HG02885 (cell line): ENCODE measurements at regions not wholly inside any gene's neighbourhood (a gene's known extent, or its start where the extent isn't known, plus 50 kb on each side); places are given as distances from the start of the nearest gene placed in this dataset.

ENCODE experiments used
- ATAC-seq: cut with Tn5 transposase; IDR thresholded peaks from one replicate; pipeline ENCODE4 v1.9.1; 2021; ENCODE audit warnings: mild to moderate bottlenecking; ENCODE audit not compliant: unreplicated experiment, poor library complexity

DNA sequence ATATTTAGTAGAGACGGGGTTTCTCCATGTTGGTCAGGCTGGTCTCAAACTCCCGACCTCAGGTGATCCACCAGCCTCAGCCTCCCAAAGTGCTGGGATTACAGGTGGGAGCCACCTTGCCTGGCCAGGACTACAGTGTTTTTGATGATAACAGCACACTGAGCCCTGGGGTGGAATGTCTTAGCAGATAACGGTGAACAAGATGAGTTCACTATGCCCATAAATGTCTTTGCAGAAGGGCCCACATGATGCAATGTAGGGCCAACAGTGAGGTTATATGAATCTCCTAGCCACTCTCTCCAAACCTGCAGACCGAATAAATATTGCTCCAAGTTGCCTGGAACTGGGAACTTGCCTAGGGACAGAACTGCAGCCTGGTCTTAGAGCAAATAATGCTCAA, 235.1 kb downstream of the COG6 start:
- ATAC-seq, result no peak

DNA sequence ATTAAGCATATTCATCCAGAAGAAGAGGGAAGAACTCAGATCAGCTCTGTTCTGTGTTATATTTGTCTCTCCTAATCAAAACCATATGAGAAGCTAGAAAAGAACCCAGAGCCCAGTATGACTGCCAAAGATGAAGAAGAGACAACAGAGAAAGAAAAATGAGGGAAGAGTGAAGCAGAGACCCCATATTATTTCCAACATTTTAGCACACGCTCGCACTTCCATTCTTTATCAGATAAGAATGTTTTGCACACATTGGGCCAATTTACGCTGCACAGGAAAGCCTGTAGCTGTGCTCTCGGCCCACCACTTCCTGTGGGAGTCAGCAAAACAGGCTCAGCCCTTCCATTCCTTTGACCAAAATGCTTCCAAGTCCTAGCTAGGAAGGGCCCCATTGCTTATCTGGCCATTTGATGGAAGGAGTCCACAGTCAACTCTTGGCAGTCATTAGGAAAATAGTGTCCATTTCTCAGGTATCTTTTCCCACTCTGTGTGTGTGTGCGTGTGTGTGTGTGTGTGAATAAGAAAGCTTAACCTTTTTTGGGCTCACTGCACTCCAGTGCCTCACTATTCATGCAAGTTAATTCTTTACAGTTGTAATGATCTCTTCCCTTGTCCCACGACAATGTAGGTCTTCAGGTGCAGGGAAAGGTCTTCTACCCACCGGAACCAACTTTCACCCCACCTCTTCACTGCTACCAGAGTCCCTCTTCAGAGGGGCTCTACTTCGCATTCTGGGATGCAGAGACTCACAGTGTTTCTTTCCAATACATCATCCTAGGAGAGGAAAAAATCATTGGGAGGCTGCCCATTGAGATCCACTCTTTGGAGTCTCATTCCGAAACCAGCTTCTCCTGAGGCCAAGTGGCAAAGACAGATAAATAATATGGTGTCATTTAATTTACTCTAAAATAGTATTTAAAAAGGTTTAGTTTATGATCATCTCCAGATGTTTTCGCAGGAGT, 237.5 kb downstream of the COG6 start:
- no peak for ATAC-seq

DNA sequence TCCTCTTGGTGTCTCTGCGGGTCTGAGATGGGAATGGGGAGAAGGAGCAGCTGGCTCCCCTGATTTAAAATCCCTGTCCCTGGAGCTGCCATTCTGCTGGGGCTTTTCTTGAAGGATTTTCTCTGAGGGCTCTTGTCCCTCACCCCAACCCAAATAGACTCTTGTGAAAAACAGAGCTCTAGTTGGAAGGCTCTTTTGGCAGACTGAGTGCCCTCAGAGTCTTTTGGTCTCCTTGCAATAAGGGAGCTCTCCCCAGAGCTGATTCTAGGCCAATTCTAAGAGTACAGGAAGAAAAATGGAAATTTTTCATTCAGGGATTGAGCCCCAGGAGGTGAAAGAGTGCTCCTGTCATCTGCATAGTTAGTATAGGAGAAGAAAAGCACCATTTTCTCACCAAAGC, 238.3 kb downstream of the COG6 start:
- no peak for ATAC-seq

DNA sequence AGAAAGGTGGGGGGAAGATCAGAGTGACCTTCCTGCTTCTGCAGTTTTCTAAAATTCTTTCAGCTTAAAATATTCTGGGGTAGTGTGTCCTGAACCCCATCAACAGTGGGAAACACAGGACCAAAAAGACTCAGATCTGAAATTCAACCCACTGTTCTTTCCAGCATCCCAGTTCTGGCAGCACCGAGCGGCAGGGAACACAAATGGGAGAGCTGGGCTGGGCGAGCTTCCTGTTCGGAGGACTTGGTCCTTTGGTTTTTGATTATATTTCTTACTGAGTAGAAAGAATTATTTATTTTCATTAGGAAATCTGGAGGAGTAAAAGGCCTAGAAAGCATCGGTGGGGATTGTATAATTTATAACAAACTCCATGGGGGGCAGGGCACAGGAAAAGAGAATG, 239.1 kb downstream of the COG6 start:
- ATAC-seq, result no peak

DNA sequence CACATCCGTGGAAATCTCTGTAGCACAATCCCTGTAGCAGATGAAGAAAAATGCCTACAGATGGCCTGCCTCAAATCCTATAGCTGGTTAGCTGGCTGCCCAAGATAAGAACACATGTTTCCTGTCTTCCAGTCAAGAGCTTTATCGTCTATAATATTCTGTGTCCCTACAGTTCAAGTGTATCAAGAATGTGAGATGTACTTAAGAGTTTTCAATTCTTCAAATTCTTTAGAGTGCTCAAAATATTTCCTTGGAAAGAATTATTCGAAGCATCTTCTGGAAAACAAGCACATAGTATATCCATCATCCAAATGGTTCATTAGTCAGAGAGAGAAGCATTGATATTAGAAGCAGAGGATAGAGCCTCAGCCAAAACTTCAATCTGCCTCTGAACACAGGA, 239.8 kb downstream of the COG6 start:
- ATAC-seq, result no peak

DNA sequence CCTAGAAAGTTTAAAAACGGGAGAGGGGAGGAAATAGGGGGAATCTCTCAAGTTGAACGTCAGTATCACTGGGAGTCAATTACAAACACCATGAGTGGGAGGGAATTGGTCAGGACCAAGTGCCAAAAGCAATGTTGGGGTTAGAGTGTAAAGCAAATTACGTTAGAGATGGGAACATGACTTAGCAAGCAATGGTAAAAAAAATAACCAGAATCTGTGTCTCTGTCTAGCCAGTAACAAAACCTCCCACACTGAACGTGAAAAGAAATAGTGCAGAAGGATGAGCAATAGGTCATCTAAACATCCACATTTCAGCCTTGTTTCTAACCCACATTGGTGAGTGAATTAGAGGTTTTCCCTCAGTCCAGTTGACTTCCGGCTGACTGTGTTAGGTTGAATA, 242.2 kb downstream of the COG6 start:
- no peak for ATAC-seq

DNA sequence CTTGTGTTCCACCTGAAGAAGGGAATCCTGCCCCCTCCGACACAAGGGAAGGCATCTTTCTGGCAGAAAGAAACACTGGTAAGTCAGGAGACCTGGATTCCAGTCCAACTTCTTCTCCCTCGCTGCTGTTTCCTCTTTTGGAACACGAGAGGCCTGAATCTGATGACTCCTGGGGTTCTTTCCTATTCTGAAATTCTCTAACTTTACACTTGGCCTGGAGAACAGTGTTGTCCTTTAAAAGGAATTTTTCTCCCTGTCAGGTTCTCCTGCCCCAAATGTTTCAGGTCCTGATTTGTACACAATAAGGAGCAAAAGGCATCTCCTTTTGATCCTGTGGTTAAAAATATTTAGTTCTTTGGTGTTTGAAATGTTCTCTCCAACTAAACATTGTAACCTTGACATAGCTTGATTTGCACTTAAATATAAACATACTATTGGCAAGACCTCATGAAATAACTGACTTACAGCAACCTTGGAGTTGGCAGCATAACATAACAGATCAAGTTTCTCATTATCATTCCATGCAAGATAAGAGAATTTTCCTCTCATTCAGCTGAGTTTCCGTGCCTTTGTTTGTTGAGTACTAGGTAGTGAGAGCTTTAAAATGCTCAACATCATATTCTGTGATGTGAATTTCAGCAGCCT, 244.8 kb downstream of the COG6 start:
- ATAC-seq, result no peak

DNA sequence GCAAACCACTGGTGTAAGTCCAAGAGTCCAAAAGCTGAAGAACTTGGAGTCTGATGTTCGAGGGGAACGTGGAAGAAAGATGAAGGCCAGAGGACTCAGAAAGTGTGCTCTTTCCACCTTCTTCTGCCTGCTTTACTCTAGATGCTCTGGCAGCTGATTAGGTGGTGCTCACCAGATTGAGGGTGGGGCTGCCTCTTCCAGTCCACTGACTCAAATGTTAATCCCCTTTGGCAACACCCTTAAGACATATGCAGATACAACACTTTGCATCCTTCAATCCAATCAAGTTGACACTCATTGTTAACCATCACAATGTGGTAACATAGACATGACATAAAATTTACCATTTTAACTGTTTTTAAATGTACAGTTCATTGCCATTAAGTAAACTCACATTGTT, 249.5 kb downstream of the COG6 start:
- no peak for ATAC-seq

DNA sequence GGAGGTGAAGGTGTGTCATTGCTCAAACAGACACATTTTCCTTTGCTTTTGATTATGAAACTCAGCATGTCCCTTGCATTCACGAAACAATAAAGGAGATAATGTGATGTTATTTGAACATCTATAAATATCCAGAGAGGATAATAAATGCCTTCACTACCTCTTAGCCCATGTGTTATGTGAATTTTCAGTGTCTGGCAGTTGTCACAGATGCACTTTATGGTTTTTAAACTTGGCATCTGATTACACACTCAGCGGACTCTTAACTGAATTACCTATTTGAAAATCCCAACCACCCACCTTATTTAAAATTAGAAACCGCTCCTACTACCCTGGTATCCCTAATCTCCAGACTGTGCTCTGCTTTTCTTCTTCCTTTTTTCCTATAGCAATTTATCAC, 254.2 kb downstream of the COG6 start:
- no peak for ATAC-seq

DNA sequence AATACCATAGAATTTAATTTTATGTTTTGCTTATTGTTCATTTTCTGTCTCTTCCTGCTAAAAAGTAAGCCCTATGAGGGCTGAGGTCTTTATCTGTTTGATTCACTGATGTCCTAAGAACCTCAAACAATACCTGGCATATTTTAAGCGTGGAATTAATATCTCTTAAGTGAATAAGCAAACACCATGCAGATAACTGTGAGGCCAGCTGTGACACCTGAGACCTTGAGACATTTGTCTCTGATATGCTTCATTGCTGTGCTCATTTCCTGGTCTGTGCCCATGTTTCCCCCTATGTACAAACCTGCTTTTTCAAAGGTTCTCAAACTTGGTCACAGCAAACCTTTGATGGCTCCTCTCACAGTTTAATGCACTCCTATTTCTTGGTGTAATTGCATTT, 254.6 kb downstream of the COG6 start:
- no peak for ATAC-seq

DNA sequence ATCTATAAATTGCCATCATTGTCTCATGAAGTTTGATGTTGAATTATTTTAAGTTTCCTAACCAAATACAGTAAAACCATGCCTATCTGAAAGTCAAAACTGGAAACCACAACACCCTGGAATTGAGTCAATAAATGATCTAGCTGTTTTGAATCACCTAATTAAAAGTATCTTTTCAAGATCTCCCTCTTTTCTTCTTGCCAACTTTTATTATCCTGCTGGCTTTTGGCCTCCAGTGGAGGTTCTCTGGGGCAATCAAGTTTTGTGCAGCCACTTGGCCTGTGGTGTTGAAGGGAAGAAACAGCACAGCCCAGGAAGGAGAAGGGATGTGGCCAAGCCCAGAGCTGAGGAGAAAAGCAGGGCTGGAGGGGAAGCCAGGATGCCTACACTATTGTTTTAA, 255.4 kb downstream of the COG6 start:
- ATAC-seq, result no peak

DNA sequence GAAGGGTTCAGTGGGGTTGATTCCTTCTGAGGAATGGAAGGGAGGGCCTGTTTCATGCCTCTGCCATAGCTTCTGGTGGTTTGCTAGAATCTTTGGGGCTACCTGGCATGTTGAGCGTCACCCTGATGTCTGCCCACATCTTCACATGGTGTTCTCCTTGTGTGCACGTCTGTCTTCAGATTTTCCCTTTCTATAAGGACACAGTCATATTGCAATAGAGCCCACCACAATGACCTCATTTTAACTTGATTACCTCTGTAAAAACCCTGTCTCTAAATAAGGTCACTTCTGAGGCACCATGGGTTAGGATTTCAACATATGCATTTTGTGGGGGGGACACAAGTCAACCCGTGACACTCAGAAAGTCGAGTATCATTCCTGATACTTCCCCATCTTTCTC, 257.9 kb downstream of the COG6 start:
- ATAC-seq, result no peak

DNA sequence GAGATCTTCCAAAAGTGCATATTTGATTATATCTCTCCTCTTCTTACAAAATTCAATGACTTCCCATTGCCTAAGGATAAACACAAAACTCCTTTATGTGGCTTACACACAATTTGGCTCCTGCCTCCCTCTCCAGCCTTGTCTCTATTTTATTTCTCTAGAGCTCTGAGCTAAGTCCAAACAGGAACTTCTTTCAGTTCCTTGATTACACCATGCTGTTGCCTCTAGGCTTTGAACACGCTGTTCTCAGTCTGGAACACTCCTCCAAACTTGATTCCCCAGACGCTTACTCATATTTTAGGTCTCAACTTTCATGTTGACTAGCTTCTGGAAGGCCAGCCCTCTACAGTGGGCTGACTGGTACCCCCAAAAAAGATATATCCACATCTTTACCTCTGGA, 258.5 kb downstream of the COG6 start:
- ATAC-seq, result no peak

DNA sequence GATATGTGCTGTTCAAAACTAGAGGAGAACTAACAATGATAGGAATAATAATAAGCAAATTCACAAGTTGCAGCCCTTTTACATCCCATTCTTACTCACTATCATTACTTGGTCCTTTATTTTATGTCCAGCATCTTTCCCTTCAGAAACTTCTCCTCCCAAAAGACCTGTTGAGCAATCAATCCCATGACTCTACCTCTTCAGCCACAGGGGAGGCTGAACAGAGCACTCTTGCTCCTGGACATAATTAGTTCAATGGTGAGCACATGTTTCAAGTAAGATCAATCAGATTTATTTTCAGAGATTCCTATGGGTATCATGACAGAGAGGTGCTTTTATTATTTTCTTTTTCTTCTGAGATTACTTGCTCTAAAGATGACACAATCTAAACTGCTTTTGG, 260.0 kb downstream of the COG6 start:
- no peak for ATAC-seq

DNA sequence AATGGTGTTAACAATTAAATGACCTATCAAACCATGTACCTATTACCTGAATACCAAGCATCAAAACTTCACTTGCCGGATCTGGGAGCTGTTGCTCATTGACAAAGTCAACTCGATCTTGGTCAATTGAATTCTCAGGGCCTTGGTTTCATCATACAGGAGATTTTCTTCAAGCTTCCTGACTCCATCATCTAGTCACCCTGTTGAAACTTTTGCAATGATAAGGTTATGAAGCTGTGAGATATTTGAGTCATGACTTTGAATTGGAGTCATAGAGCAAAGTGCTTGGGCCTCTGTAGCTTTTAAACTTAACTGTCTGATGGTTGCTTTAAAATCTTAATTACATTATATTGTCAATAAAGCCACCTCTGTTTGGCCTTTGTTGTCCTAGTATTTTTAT, 260.9 kb downstream of the COG6 start:
- no peak for ATAC-seq

DNA sequence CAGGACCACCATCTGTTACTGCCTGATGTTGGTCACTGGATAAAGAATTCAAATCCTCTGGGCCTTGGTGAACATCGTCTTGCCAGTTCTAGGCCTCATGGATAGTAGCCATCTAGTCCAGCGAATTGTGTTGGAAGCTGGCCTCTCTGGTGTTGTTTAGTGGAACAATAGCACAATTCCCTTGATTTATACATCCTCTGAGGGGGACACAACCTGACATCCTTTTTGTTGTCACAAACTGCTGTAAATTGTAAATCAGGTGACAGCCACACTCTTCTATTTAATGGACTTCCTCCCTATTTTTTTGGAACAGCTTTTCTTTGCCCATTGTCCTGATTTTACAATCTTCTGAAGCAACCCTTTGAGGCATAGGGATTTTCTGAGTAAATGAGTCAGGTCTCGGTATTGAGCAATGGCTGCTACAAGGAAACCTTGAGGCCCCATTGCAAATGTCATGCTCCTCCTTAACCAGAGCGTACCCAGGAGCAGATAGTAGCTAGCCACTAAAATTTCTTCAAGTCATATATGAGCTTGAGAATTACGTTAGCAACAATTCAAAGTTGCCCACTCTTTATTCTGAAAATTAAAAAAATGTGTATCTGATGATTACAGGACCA, 263.3 kb downstream of the COG6 start:
- no peak for ATAC-seq

DNA sequence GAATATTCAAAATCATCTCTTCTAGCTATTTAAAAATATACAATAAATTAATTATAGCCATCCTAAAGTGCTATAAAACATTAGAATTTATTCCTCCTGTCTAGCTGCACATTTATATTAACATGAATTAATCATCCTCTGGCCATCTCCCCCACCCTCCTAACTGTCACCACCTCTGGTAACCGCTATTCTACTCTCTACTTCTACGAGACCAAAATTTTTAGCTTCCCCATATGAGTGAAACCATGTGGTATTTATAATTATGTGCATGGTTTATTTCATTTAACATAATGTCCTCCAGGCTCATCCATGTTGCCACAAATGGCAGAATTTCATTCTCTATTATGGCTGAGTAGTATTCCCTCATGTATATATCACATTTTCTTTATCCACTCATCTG, 265.2 kb downstream of the COG6 start:
- ATAC-seq, result no peak

DNA sequence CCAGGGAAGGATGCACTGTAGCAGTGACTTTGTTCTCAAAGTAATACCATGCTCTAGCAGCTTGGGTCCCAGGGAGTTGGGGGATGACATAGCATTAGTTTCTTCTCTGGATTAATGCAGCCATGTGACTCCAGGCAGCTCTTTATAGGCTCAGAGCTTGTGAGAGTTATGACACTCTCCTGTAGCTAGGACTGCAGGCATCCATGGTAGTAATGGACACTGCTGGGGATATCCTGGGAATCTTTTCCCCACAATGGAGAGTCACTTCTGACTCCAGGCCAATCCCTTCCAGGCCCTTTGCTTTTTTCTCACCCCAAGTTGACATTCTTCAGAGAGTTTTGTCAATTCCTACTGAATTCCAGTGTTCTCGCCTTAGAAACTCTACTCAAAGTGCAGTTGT, 270.9 kb downstream of the COG6 start:
- no peak for ATAC-seq

DNA sequence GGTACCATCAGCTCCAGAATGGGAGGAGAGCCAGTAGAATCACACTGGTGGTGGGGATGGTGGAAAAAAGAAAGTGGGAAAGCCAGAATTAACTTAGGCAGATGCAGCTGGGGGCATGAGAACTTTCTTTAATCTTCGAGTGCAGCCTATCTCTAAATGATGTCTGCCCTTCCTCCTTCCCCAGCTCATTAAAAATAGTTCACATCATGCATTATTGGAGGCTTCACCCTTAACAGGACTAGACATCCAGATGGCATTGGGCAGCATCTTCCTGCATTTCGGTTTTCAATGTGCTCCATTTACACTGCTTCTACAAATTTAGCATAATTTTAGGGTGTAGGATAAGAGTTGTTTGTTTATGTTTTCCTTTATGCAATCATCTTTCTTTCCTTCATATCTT, 272.8 kb downstream of the COG6 start:
- ATAC-seq, result no peak

DNA sequence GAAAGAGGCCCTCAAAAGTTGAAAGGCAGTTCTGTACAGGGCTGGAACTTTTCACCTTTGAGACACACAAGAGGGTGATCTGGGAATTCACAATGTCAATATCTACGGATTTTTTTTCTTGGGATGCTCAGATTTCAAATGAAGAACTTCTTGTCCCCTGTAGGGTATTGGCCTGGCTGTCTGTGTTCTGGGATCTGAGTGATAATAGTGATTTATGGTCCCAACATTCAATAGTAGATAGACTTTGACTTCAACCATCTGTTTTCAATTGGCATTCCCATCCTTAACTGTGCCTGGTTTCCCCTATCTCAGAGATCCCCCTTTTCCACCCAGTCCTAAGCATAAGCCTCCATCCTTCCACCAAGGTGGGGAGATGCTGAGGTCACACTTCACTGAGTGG, 274.1 kb downstream of the COG6 start:
- no peak for ATAC-seq

DNA sequence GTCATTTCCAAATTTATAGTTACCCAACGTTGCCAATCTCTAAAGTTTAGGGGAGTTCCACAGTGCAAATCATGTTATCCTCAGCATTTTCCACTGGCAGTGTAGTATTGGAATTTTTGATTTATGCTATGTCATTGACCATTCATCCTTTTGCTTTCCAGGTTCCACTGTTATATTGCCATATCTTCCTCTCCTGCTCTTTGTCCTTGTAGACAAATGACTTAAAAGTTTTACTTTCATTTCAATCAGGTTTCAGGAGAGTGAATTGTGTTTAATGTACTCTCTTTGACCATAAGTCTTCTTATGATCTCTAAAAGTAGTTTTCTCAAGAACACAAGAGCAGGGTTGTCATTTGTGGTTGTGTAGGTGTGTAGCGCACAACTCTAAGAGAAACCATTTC, 274.6 kb downstream of the COG6 start:
- no peak for ATAC-seq
